Heart left ventricle (tissue), 16 donors: ENCODE measurements at regions not wholly inside any gene's neighbourhood (a gene's known extent, or its start where the extent isn't known, plus 50 kb on each side); places are given as distances from the start of the nearest gene placed in this dataset.

ENCODE experiments used
- ATAC-seq, 4 donors: fragments of 200-7000 bp; cut with Tn5 transposase; one replicate each; pipeline ENCODE4 v1.9.1; 2020 to 2022; ENCODE audit warnings: moderate library complexity in 4 of 4, mild to moderate bottlenecking in 3 of 4, moderate number of reproducible peaks in 1 of 4
- DNase-seq, 5 donors: peaks; one replicate each; pipeline ENCODE4 v3.0.0-alpha.2; 2020
- H3K27ac ChIP-seq, 12 donors: fragments of 200-600 bp; sonication (generic) in 4 of 12; one replicate each; pipeline versions ENCODE4 v1.5.0 to v1.8.0; 2016 to 2022; ENCODE audit warnings: mild to moderate bottlenecking in 2 of 12
- H3K27me3 ChIP-seq, 9 donors: fragments of 200-600 bp; sonication (generic) in 2 of 9; one replicate each; pipeline versions ENCODE4 v1.5.1 to v1.8.0; 2016 to 2022; ENCODE audit warnings: mild to moderate bottlenecking in 3 of 9
- H3K36me3 ChIP-seq, 9 donors: fragments of 200-600 bp; sonication (generic) in 2 of 9; one replicate each; pipeline versions ENCODE4 v1.5.0 to v1.8.0; 2018 to 2022; ENCODE audit warnings: mild to moderate bottlenecking in 2 of 9
- H3K4me1 ChIP-seq, 12 donors: fragments of 200-600 bp; sonication (generic) in 4 of 12; one replicate each; pipeline versions ENCODE4 v1.5.0 to v1.8.0; 2016 to 2022; ENCODE audit warnings: mild to moderate bottlenecking in 3 of 12
- H3K4me3 ChIP-seq, 12 donors: fragments of 200-600 bp; sonication (generic) in 4 of 12; one replicate each; pipeline versions ENCODE4 v1.5.0 to v1.8.0; 2017 to 2022; ENCODE audit warnings: mild to moderate bottlenecking in 9 of 12, moderate library complexity in 4 of 12
- H3K9me3 ChIP-seq, 12 donors: fragments of 200-600 bp; sonication (generic) in 4 of 12; one replicate each; pipeline versions ENCODE4 v1.5.0 to v1.8.0; 2016 to 2022; ENCODE audit warnings: mild to moderate bottlenecking in 1 of 12
- POLR2A ChIP-seq, 2 donors: fragments of 450-650 bp; IDR thresholded peaks; one replicate each; pipeline ENCODE4 v1.6.1; 2017; ENCODE audit warnings: antibody characterized with exemption in 2 of 2, mild to moderate bottlenecking in 2 of 2, moderate library complexity in 2 of 2
- WGBS, 4 donors: extraction: QIAGEN DNeasy Blood & Tissue Kit in 2 of 4; methylation state at CpG; one replicate each; pipeline versions ENCODE4 v1.1.5 to v1.1.7; 2013 to 2018; 5-methylcytosine and 5-hydroxymethylcytosine counted together
- intact Hi-C, 10 donors: fragments of 100-400 bp; cut with DNase I; formaldehyde crosslinking; loops; one replicate each; pipeline versions ENCODE4 v1.11.1 to v1.14.2; 2022
- TF ChIP-seq, protein P1 (sequence below), 12 donors: fragments of 200-600 bp; sonication (generic) in 4 of 12; IDR thresholded peaks; one replicate each; pipeline versions ENCODE4 v1.5.0 to v1.8.0; 2018 to 2022; ENCODE audit warnings: antibody characterized with exemption in 12 of 12, mild to moderate bottlenecking in 5 of 12
- donor health status: ischemic (EF 13 %, LVEDD 7.1; RV severe dilation, severe dysfunction).
- donor health status: healthy with polysubstance abuse.
- donor health status: DM: no; HTN: yes; CAD: no.
- donor health status: DM: no; HTN: no; CAD: no.
- donor health status: ischemic (EF 25% LVEDD 6.9; RV normal size, moderate dysfunction).
- donor health status: ischemic (EF 25% LVEDD 5.7; RV mildly dilated, moderate dysfunction).
- donor health status: healthy.
- donor health status: DM: yes; HTN: yes; CAD: no.
- donor health status: ischemic (EF 35%, LVEDD 5.7; RV mildly dilated, moderate dysfunction).
- donor health status: nonischemic (EF 11% LVEDD 7.7; RV severe dilation, severe dysfunction).
- donor health status: DM: yes; HTN: yes; CAD: no.
- donor health status: PGD.
- donor health status: ischemic (EF 29% LVEDD 5.4; RV normal size, mild dysfunction).
- donor health status: nonischemic (EF 23%, LVEDD 6.1; RV moderate dilation, normal function).

DNA sequence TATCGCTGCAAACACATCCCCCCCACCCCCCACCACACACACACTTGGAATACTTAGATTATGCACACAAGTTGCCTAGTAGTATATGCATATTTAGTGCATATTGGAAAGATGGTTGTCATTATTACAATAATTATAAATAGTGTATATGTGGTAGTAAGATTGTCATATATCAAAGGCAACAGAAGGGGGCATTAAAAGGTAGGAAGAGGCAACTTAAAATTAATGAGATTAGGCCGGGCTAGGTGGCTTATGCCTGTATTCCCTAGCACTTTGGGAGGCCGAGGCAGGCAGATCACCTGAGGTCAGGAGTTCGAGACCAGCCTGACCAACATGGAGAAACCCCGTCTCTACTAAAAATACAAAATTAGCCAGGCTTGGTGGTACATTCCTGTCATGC is 52.1 kb downstream of the GSC start:
- Histone ChIP-seq H3K27me3 (peaks cover 0 to 41% (median 0%) of the 10 kb centered on the region in 9 donors), H3K4me1 (no peaks in the 10 kb centered on the region), H3K9me3 (no peaks in the 10 kb centered on the region), H3K27ac (no peak overlapping the region), H3K4me3 (no peak overlapping the region), H3K36me3 (no peaks in the 10 kb centered on the region)
- DNase-seq (no peak), ATAC-seq (no peak)
- intact Hi-C loops, result no loop called here
- TF ChIP-seq, protein P1, sequence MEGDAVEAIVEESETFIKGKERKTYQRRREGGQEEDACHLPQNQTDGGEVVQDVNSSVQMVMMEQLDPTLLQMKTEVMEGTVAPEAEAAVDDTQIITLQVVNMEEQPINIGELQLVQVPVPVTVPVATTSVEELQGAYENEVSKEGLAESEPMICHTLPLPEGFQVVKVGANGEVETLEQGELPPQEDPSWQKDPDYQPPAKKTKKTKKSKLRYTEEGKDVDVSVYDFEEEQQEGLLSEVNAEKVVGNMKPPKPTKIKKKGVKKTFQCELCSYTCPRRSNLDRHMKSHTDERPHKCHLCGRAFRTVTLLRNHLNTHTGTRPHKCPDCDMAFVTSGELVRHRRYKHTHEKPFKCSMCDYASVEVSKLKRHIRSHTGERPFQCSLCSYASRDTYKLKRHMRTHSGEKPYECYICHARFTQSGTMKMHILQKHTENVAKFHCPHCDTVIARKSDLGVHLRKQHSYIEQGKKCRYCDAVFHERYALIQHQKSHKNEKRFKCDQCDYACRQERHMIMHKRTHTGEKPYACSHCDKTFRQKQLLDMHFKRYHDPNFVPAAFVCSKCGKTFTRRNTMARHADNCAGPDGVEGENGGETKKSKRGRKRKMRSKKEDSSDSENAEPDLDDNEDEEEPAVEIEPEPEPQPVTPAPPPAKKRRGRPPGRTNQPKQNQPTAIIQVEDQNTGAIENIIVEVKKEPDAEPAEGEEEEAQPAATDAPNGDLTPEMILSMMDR (IDR thresholded peaks at IDR 0.05), result no peak
- TF ChIP-seq POLR2A (IDR thresholded peaks at IDR 0.05), result no peak
- WGBS, 4 donors, result 73 to 80% (median 77%) methylated on average over 5 of the region's 5 CpGs

DNA sequence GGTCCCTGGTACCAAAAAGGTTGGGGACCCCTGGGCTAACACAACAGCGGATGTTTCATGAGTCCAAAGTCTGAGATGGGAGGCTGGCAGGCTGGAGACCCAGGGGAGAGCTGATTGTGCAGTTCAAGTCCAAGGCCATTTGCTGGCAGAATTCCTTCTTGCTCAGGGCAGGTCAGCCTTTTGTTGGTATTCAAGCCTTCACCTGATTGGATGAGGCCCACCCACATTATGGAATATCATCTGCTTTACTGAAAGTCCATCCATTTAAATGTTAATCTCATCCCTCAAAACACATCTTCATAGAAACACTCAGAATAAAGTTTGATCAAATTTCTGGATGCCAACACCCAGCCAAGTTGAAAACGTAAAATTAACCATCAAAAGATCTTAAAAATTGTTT is 52.9 kb downstream of the GSC start:
- 70 to 96% (median 91%) methylated on average over 2 of the region's 2 CpGs for WGBS, 4 donors
- DNase-seq (no peak), ATAC-seq (no peak)
- no peaks in the 10 kb centered on the region for H3K4me1 ChIP-seq
- no peaks in the 10 kb centered on the region for H3K9me3 ChIP-seq
- H3K36me3 ChIP-seq, result no peaks in the 10 kb centered on the region
- peaks cover 0 to 47% (median 2%) of the 10 kb centered on the region in 9 donors for H3K27me3 ChIP-seq
- H3K4me3 ChIP-seq, result no peak overlapping the region
- TF ChIP-seq, protein P1 (IDR thresholded peaks at IDR 0.05), result no peak
- no peak for TF ChIP-seq POLR2A (IDR thresholded peaks at IDR 0.05)
- H3K27ac ChIP-seq, result no peak overlapping the region
- intact Hi-C loops, result no loop called here

DNA sequence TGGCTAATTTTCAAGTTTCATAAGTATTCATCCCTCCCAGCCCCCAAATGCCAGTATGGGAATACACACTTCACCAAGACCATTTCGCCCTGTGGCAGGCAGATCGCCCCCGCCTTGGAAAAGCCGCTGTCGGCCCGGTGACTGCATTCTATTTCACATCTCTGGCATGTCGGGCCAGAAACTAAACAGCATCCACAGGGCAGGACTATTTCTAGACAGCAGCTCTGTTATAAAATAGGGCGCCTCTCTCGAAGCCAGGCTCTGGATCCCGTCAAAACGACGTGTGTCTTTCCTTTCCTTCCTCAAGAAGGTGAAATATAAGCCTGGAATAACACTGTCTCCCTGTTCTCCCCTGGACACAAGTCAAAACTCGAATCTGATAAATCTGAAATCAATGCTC is 56.8 kb downstream of the GSC start:
- WGBS, 4 donors, result 32 to 35% (median 33%) methylated on average over 13 of the region's 13 CpGs
- ATAC-seq (no peak), DNase-seq (no peak)
- H3K36me3 ChIP-seq, result no peaks in the 10 kb centered on the region
- intact Hi-C loops, result no loop called here
- no peak for TF ChIP-seq POLR2A (IDR thresholded peaks at IDR 0.05)
- TF ChIP-seq, protein P1 (IDR thresholded peaks at IDR 0.05), result no peak
- no peak overlapping the region for H3K27ac ChIP-seq
- no peaks in the 10 kb centered on the region for H3K4me1 ChIP-seq
- H3K9me3 ChIP-seq, result no peaks in the 10 kb centered on the region
- H3K27me3 ChIP-seq, result peaks cover 0 to 68% (median 13%) of the 10 kb centered on the region in 9 donors
- no peak overlapping the region for H3K4me3 ChIP-seq

DNA sequence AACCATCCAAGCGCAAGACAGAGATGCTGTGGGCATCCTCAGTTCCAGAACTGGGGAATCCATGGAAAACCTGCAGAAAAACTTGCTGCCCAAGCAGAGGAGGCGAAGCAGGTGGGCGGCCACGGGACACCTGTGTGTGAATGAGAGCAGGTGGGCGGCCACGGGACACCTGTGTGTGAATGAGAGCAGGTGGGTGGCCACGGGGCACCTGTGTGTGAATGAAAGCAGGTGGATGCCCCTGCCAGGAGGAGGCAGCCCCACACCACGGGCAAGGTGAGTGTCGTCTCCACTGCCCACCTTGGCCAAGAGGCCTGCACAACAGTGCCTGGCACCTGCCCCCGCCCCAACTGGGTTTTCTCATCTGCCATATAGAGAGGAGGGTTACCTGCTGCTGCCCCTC is 59.2 kb downstream of the GSC start:
- DNase-seq, result no peak
- H3K9me3 ChIP-seq, result no peaks in the 10 kb centered on the region
- no peak overlapping the region for H3K27ac ChIP-seq
- peaks cover 0 to 88% (median 17%) of the 10 kb centered on the region in 9 donors for H3K27me3 ChIP-seq
- intact Hi-C loops, result no loop called here
- no peaks in the 10 kb centered on the region for H3K4me1 ChIP-seq
- 86 to 90% (median 87%) methylated on average over 9 to 10 of the region's 10 CpGs for WGBS, 4 donors
- H3K4me3 ChIP-seq, result no peak overlapping the region
- ATAC-seq, result no peak
- H3K36me3 ChIP-seq, result no peaks in the 10 kb centered on the region
- no peak for TF ChIP-seq POLR2A (IDR thresholded peaks at IDR 0.05)
- TF ChIP-seq, protein P1 (IDR thresholded peaks at IDR 0.05), result no peak
